ENCODE measurements at regions not wholly inside any gene's neighbourhood (a gene's known extent, or its start where the extent isn't known, plus 50 kb on each side); places are given as distances from the start of the nearest gene placed in this dataset.
"Not testable (repeated sequence)": the region's sequence is repeated elsewhere in the genome, so short reads cannot be mapped to it uniquely, and the experiment has no call there.

- H3K9me3 ChIP-seq (ENCODE audit: control insufficient read depth in 1 of 2, insufficient read depth in 1 of 2, low read depth in 1 of 2, low read length in 2 of 2); H4K20me1 ChIP-seq (ENCODE audit: insufficient read depth); H3K4me3 ChIP-seq (replicated peaks in 1 of 2; ENCODE audit: low read depth in 1 of 2, low read length in 2 of 2); H3K36me3 ChIP-seq (ENCODE audit: control insufficient read depth in 1 of 2, insufficient read depth in 2 of 2, low read length in 2 of 2); H3K9ac ChIP-seq (ENCODE audit: low read length); intact Hi-C loops (cut with micrococcal nuclease); H2AFZ ChIP-seq (ENCODE audit: low read depth, low read length, poor library complexity, severe bottlenecking); ATAC-seq; BruUV-seq (replicated peaks); RAD21 ChIA-PET (ENCODE audit: low non-redundant PET in 1 of 2, low total read pairs in 2 of 2, uncharacterized antibody in 2 of 2, unreplicated experiment in 2 of 2); H3K27ac ChIP-seq (ENCODE audit: low read depth, low read length); H3K4me2 ChIP-seq (ENCODE audit: low read length); H3K9me2 ChIP-seq (ENCODE audit: insufficient read depth); H3K79me2 ChIP-seq (ENCODE audit: insufficient read depth, low read length); DNase-seq (ENCODE audit: low read depth, low spot score); H3K4me1 ChIP-seq (ENCODE audit: control insufficient read depth in 1 of 2, insufficient read depth in 2 of 2, low read length in 2 of 2); CTCF ChIA-PET; H3K27me3 ChIP-seq (ENCODE audit: insufficient read depth, low read length); POLR2A ChIA-PET: not testable (repeated sequence)
Observed at GRCh38 chr4:180360113-180360512, 1883.1 kb upstream of the TENM3 start.

GRCh38 chr4:180363815-180364214 is 1879.4 kb upstream of the TENM3 start:
- Histone ChIP-seq H3K9ac (ENCODE audit: low read length) (no peak overlapping the region), H3K4me2 (ENCODE audit: low read length) (no peak overlapping the region), H4K20me1 (ENCODE audit: insufficient read depth) (no peaks in the 10 kb centered on the region), H3K27ac (ENCODE audit: low read depth, low read length) (no peak overlapping the region), H3K79me2 (ENCODE audit: insufficient read depth, low read length) (no peaks in the 10 kb centered on the region), H3K9me3 (ENCODE audit: control insufficient read depth in 1 of 2, insufficient read depth in 1 of 2, low read depth in 1 of 2, low read length in 2 of 2) (no peaks in the 10 kb centered on the region), H3K4me1 (ENCODE audit: control insufficient read depth in 1 of 2, insufficient read depth in 2 of 2, low read length in 2 of 2) (no peaks in the 10 kb centered on the region), H3K27me3 (ENCODE audit: insufficient read depth, low read length) (no peaks in the 10 kb centered on the region), H3K9me2 (ENCODE audit: insufficient read depth) (no peaks in the 10 kb centered on the region), H3K36me3 (ENCODE audit: control insufficient read depth in 1 of 2, insufficient read depth in 2 of 2, low read length in 2 of 2) (no peaks in the 10 kb centered on the region), H3K4me3 (replicated peaks in 1 of 2; ENCODE audit: low read depth in 1 of 2, low read length in 2 of 2) (no peak overlapping the region), H2AFZ (ENCODE audit: low read depth, low read length, poor library complexity, severe bottlenecking) (no peak overlapping the region)
- ATAC-seq (no peak), DNase-seq (ENCODE audit: low read depth, low spot score) (no peak)
- POLR2A ChIA-PET: no interaction called here
- BruUV-seq (replicated peaks): no TSS peak
- intact Hi-C loops (cut with micrococcal nuclease): no loop called here
- CTCF ChIA-PET: no interaction called here
- TF ChIP-seq FOSL1 (IDR thresholded peaks at IDR 0.05; ENCODE audit: low read depth) (no peak), EZH2 (IDR thresholded peaks at IDR 0.05) (no peak), SRF (IDR thresholded peaks at IDR 0.05; ENCODE audit: low read depth) (no peak), POLR2AphosphoS5 (IDR thresholded peaks at IDR 0.05; ENCODE audit: low read depth, low read length) (no peak), EZH2phosphoT487 (IDR thresholded peaks at IDR 0.05; ENCODE audit: borderline replicate concordance) (no peak), SIN3A (IDR thresholded peaks at IDR 0.05; ENCODE audit: low read depth) (no peak), CBX3 (IDR thresholded peaks at IDR 0.05; ENCODE audit: low read depth) (no peak), POLR2A (IDR thresholded peaks at IDR 0.05; ENCODE audit: borderline replicate concordance, extremely low read depth, insufficient read depth, insufficient read length) (no peak), CTCF (IDR thresholded peaks at IDR 0.05 in 2 of 3, conservative IDR thresholded peaks at IDR 0.05 in 1 of 3; ENCODE audit: borderline replicate concordance in 1 of 3, insufficient read depth in 1 of 3, low read depth in 2 of 3, low read length in 2 of 3) (no peak)
- RAD21 ChIA-PET (ENCODE audit: low non-redundant PET in 1 of 2, low total read pairs in 2 of 2, uncharacterized antibody in 2 of 2, unreplicated experiment in 2 of 2): no interaction called here

Measured in HCT116 (cell line).